SIG-M5 treated with dmso at 0.1 percent for 504 hours (cell line): ENCODE measurements at regions not wholly inside any gene's neighbourhood (a gene's known extent, or its start where the extent isn't known, plus 50 kb on each side); places are given as distances from the start of the nearest gene placed in this dataset.

Source experiments
- DNase-seq: peaks from one replicate; lab custom pipeline; 2025; ENCODE audit not compliant: unreplicated experiment; lab: John Stamatoyannopoulos, UW

DNA sequence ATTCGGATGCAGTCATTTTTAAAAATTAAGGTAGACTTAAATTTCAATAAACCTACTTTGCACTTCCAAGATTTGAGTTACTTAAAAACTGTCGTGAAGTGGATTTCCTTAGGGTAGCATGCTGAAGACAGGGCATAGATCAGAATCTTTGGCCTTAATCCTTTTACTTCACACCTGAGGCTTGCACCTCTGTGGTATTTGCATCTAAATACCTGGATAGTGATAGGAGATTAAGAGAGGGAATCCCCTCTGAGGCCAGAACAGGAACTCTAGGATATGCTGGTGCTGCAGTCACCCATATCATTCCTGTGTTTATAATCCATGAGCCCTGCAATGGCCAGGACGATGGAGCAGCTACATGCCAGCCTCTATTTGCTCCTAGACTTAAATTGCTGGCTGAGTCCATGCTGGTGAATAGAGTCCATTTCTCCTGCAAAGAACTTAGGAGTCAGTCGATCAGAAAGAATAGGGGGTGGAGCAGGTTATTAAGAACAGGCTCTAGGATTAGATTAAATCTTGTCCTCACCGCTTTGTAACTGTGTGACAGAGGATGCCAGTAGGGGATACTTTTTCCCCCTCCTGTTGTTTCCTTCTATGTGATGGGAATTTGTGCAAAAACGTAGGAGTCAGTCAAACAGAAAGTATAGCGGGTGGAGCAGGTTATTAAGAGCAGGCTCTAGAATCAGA lies 333.6 kb downstream of the DUSP10 start:
- no peak for DNase-seq

DNA sequence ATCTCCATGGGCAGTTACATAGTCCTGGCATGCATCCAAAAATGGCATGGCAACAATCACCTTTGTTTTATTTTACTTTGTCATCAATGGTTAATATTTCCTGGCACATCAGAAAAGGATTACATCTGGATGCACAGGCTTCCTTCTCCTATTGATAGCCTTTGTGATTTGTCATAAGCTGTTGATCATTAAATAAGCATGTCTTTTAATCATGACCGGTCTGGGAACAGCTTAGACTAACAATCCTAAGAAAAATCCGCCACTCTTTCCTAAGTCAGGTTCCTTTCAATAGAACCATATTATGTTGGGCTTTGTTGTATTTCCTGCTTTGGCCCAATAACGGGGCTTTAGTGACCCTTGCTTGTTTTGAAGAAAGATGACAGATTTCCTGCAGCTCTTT lies 330.6 kb downstream of the DUSP10 start:
- no peak for DNase-seq

DNA sequence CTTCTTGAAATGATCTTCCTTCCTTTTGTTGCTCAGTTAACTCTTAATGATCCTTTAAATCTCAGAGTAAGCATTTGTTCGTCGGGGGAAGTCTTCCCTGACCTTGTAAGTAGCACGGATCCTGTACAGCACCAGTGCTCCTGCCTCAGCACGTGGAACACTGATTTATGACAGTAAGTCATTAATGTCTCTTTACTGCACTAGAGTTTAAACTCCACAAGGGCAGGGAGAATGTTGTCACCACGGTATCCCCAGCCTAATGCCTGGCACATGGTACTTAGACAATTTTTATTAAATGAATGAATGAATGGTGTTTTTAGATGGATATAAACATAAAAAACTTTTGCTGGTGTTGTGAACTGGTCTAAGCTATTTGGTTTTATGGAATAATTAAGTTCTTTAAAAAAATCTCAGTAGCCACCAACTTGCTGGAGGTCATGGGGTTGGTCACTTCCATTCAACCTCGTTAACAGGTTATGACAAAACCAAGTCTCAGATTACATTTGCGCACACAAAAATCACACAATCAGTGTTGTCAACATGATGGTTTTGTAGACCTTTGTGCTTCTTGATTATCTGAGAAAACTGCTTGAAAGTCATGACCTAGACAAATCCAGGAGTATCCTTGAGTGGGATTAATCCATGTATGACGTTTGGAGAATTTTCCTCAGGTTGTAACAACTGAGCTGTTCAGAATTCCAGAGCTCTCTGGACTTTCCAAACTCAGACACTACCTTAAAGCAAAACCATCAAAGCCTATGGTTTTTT lies 326.9 kb downstream of the DUSP10 start:
- DNase-seq, result no peak

DNA sequence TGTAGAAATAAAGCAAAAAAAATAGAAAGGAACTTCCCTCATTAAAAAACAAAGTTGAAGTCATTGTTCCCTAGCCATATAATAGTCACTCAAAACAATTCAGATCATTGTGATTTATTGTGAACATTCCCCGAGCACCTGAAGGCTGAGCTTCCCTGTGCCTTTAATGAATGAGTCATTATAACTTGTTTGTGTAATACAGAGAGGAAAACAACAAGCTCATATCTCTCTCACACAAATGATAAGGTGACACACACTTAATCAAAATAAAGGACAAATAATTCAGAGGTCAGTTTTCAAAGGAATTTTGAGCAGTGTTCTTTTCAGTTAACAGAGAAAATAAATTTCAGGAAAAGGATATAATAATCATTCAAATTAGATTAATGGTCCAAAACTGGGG lies 326.2 kb downstream of the DUSP10 start:
- no peak for DNase-seq

DNA sequence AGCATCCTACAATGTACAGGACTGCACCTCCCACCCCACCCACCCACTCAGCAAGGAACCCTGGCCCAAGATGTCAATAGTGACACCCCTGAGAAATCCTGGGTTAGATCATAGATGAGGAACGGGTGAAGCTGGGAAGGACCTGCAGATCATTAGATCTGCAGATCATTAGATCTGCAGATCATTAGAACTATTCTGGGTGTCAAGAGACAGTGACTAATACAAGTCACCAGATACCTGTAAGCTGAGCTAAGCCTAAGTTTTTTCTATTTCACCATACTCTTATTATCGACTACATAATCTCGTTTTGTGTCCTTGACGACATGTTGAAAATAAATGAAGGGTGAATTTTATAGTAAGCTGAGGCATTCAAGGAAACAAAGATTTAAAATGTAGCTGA lies 325.7 kb downstream of the DUSP10 start:
- DNase-seq, result no peak

DNA sequence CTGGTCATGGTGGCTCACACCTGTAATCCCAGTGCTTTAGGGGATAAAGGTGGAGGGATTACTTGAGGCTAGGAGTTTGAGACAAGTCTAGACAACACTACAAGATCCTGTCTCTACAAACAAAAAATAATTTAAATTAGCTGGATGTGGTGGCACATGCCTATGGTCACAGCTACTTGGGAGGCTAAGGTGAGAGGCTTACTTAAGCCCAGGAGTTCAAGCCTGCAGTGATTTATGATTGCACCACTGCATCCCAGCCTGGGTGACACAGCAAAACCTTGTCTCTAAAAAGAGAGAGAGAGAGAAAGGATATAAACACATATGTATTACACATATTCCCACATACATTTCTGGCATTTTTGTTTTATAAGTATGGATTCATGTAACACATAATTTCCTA lies 325.2 kb downstream of the DUSP10 start:
- DNase-seq, result no peak

DNA sequence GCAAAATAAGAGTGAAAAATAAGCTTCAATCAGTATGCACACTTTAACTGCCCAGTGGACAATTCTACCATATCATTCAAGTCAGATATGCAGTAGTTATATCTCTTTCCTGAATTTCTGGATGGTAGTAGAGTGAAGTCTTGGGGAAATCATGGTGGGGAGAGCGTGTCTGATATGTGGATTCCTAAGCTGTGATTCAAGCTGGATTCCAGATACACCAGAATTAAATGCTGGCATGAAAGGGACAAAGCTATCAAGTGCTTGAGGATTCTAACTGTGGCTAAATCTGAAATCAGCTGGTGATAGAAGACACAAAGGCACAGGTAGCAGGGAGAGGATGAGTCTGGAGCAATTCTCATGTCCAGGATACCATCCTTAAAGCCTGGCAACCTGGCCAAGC lies 323.5 kb downstream of the DUSP10 start:
- no peak for DNase-seq

DNA sequence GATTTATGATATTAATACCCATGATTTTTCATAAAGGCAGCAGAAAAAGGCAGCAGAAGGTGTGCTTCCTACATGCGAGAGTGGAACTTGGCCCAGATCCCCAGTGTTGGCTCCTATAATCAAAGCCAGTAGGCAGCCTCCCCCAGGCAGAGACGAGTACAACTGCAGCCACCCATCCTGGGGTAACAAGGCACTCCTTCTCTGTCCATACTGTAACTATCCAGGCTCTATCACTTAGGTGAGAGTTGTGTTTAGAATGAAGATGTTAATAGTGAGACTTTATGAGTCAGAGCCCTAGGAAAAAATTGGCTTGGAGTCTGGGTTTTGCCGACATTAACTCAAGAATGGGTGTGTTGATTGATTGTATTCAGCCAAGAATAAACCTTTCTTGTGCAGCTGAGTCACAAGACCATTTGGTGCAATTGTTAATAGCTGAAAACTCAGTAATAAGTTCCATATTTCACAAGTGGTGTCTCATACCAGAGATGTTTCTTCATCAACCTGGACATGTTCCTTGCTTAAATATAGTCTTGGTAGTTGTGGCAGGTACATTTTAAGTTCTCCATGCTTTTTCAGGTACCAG lies 322.3 kb downstream of the DUSP10 start:
- DNase-seq, result no peak

DNA sequence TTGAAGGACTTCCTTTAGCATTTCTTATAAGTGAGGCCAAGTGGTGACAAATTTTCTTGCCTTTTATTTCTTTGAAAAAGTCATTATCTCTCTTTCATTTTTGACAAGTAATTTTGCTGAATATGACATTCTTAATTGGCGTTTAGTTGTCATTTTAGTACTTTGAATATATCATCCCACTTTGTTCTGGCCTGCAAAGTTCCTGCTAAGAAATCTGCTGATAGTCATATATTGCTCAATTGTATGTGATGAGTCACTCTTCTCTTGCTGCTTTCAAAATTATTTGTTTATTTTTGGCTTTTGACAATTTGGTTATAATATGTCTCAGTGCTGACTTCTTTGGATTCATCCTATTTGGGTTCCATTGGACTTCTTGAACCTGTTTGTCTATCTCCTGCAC lies 312.6 kb downstream of the DUSP10 start:
- peak; percentile 41 for DNase-seq

DNA sequence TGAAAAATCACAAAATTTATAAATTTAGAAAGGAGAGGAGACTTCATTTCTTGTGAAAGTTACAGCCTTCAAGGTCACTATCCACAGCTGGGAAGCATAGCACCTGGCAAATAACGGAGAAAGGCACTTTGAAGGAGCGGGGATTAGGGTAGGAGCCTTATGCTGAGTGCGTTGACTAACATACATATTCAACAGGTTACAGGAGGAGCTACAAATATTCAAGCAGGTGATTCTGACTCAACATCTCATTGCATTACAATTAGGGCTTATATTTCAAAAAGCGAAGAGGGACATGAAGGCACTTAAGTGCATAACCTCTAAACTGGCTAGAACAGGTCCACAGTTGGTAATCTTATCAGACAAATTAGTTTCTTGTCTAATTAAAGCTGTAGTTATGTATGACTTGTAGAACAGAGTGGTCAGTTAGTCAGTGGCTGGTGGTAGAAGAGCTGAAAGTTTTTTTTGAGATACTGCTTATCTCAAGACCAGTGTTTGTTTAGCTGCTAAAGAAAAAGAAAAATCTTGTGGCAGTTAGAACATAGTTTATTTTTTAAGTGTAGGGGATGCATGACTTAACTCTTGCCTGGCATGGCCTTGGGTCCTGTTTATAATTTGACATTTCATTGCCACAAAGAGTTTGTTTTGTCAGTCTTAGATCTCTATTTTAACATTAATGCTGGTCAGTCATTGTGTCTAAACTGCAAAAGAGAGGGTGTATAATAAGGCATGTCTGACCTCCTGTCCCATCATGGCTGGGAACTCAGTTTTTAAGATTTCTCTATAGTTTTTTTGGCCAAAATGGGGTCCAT lies 311.5 kb downstream of the DUSP10 start:
- DNase-seq, result no peak

DNA sequence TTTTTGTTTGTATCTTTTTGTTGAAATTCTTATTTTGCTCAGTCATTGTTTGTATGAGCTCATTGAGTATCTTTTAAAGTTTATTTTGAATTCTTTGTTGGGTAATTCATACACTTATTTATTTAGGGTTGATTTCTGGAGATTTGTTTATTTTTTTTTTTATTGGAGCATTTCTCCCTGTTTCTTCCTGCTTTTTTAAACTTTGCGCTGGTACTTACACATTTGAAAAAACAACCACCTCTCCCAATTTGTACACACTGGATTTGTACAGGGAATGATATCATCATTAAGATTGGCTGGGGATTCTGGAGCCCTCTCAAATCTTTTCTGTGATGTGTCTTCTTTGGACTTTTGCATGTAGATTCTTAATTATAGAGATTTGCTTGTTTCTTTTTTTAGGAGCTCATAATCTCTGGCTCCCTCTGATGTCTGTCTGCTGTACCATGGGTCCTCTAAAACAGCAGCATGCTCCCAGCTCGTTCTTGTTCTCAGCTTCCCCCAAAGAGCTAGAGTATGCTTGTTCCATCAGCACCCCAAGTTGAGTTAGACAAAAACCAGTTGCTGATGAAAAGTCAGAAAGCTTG lies 310.7 kb downstream of the DUSP10 start:
- DNase-seq, result no peak

DNA sequence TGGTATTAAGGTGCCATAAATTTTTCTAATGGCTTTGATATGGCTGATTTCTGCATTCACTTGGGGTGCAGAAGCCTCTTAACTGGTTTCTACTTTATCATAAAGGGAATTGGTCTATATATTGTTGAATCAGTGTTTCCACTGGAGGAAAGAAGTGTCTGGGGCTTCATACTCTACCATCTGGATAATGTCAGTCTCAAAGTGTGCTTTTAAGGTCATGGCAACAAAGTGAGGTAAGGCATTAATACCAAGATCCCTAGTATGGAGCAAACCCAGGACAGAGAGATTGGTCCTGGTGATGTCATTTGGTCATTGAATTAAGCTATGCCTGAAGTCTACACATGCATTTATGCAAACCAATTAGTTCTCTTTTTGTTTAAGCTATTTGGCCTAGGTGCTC lies 309.9 kb downstream of the DUSP10 start:
- DNase-seq, result no peak

DNA sequence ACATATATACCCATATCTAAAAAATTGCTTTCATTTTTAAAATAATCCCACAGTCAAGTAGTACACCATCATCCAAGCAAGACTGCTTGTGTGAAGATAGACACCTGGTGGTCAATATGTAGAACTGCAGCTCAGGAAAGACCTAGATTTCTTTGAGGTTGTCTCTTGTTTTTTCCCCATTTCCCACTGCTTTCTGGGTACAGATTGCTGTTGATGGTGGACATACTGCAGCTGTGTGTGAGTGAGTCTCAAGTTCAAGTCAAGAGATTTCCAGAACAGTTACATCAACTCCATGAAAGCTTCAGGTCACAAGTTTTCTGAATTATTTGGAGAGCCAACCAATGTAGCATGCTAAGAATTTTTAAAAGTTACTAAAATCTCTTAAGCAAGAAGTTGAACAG lies 306.4 kb downstream of the DUSP10 start:
- peak; percentile 70 for DNase-seq

DNA sequence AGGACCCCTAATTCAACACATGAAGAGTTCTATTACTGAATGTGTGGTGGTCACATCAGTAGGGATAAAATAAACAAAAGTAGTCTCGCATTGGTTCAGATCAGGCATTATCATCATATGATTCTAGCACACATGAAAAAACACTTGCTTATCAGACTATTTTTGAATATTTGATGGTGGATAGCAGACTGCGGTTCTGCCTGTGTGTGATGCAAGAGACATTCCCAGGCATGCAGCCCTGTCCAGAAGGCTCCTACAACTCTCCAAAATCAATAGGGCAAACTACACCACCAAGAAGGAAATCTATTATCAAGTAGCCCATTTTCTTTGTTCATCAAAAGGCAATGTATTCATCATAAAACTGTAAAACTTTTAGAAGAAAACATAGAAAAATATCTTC lies 304.7 kb downstream of the DUSP10 start:
- DNase-seq, result no peak

DNA sequence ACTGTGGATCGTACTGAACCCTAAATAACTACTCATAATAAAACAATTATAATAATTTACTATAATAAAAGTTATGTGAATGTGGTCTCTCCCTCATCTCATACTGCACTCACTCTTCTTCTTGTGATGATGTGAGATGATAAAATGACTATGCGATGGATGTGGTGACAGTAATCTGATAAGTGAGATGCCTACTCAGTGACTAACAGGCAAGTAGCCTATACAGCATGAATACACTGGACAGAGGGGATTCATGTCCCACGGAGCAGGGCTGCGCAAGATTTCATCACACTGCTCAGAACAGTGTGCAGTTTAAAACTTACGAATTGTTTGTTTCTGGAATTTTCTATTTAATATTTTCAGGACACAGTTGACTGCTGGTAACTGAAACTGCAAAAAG lies 304.0 kb downstream of the DUSP10 start:
- DNase-seq, result no peak

DNA sequence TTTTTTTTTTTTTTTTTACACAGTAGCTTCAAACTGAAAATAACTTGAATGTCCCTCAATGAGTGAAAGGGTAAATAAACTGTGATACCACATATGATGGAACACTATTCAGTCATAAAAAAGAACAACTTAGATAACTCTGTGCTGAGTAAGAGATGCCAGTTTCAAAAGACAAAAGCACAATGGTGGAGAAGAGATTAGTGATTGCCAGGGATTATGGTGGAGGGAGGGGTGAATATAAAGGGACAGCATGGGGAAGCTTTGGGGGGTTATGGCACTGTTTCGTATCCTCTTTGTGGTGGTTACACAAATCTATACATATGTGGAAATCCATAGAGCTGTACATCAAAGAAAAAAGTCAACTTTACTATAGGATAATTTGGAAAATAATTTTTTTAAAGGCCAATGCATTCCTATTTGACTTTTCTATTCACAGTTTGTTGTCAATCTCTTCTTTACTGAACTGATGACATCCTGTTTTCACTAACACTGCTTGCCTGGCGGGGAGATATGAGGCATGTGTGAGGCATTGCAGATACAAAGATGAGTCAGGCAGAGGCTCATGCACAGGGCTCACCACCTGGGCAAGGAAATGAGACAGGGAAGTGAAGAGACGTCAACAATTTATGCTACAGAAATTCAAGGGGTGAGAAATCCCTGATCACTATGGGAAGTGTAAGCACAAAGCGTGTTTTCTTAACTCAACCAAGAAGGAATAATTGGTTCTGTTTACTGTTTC lies 302.7 kb downstream of the DUSP10 start:
- peak; percentile 18 for DNase-seq

DNA sequence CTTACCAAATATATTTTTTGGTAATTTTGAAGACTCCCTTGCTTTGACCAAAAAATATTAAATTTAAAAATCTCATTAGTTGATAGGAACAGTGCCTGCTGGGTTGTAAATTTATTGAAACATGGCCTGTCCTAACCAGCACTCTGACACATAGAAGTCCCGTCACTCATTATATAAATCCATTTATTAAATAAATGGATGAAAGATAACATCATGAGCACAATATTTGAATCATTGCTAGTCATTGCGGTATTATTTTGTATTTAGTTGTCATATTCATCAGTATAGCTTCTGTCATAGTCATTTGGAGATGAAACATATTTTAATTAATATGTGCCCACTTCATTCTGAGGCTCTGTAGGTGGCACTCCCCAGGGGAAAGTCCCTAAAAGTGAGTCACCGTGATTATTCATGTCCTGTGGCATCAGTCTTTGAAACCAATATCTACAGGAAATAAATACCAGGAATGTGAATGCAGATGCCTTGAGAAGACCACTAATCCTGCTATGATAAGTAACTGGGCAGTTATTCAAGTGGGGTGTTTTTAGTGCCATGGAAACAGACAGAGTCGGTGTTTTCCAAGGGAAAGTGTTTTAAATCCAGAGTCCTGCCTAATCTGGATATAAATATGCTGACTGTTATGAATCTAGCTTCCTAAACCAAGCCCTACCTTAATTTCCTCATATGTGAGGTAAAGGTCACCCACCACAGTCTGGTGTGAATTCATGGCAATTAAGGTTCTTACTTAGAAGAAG lies 302.0 kb downstream of the DUSP10 start:
- no peak for DNase-seq

DNA sequence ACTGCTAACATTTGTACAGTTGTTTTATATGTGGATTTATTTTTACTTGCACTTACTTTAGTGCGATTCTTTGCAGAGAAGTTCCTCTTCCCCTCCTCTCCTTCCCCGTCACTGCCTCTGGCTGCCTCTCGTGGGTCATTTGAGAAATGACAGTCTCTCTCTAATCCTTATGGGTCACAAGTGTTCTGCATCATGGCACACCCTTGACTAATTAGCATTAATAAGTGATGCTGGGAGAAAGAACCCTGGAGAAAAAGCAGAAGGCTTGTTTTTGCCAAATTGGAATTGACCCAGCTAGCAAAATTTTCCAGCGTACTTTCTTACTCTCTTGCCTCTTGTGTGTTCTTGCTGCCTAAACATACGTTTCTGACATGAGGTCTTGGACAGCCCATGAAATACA lies 301.2 kb downstream of the DUSP10 start:
- DNase-seq, result peak; percentile 29

DNA sequence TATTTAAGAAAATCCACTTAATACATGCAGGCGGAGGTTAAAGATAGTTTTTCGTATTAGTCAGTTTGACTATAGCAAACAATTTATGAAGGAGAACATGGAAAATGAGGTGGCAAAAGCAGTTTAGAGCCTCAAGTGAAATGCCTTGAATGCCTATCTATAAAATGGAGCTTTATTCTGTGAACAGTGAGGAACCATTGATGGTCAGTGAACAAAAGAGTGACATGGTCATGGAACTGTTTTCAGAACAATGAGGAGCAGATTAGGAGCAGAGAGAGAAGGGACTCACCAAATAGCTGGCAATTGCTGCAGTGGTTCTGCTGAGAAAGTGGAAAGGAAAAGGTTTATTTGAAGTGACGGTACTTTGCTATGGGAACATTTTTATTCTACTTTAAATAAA lies 299.8 kb downstream of the DUSP10 start:
- DNase-seq, result no peak

DNA sequence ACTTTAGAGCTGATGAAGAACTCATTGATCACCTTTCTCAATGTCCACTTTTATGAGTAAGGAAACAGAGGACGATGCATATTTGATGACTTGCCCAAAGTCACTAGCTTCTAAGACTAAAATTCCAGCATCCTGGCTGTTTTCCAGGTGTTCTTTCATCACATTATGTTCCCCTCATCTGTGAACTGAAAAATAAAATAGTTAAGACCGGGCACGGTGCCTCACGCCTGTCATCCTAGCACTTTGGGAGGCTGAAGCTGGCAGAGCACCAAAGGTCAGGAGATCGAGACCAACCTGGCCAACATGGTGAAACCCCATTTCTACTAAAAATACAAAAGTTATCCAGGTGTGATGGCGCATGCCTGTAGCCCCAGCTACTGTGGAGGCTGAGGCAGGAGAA lies 297.5 kb downstream of the DUSP10 start:
- no peak for DNase-seq
